Tibial artery (tissue), 4 donors: ENCODE measurements at regions not wholly inside any gene's neighbourhood (a gene's known extent, or its start where the extent isn't known, plus 50 kb on each side); places are given as distances from the start of the nearest gene placed in this dataset.

ENCODE experiments used
- DNase-seq, 2 donors: peaks; one replicate each; pipeline ENCODE4 v3.0.0-alpha.2; 2019
- H3K27ac ChIP-seq, 2 donors: fragments of 200-600 bp; sonication (generic) in 1 of 2; 1 replicate in 1 of 2; 2 replicates in 1 of 2; pipeline ENCODE4 v1.5.1; 2018 to 2019; ENCODE audit warnings: mild to moderate bottlenecking in 1 of 2
- H3K27me3 ChIP-seq, 2 donors: fragments of 200-600 bp; sonication (generic) in 1 of 2; one replicate each; pipeline versions ENCODE4 v1.5.1 to v1.6.0; 2016 to 2019
- H3K36me3 ChIP-seq, 3 donors: fragments of 200-600 bp; sonication (generic) in 2 of 3; one replicate each; pipeline ENCODE4 v1.5.1; 2016 to 2019; ENCODE audit warnings: mild to moderate bottlenecking in 2 of 3
- H3K4me1 ChIP-seq, 4 donors: fragments of 200-600 bp; sonication (generic) in 2 of 4; 1 replicate in 3 of 4; 2 replicates in 1 of 4; pipeline ENCODE4 v1.5.1; 2016 to 2019
- H3K4me3 ChIP-seq, 2 donors: fragments of 200-600 bp; sonication (generic) in 1 of 2; 1 replicate in 1 of 2; 2 replicates in 1 of 2; pipeline ENCODE4 v1.5.1; 2018 to 2019; ENCODE audit warnings: mild to moderate bottlenecking in 2 of 2
- H3K9me3 ChIP-seq, 3 donors: fragments of 200-600 bp; sonication (generic) in 1 of 3; one replicate each; pipeline ENCODE4 v1.5.1; 2016 to 2019
- CTCF ChIP-seq, 2 experiments: fragments of 200-600 bp in 1 of 2; fragments of 450-650 bp in 1 of 2; IDR thresholded peaks; one replicate each; pipeline ENCODE4 v1.5.1; 2017 to 2019; ENCODE audit warnings: antibody characterized with exemption in 2 of 2, mild to moderate bottlenecking in 1 of 2, moderate library complexity in 1 of 2
- intact Hi-C: fragments of 100-400 bp; cut with DNase I; formaldehyde crosslinking; loops from one replicate; pipeline ENCODE4 v1.15.0; 2023; ENCODE audit warnings: low total_unique reads

- Histone ChIP-seq H3K36me3 (no peaks in the 10 kb centered on the region), H3K27me3 (no peaks in the 10 kb centered on the region), H3K9me3 (no peaks in the 10 kb centered on the region), H3K4me3 (no peak overlapping the region), H3K27ac (no peak overlapping the region), H3K4me1 (no peaks in the 10 kb centered on the region)
- no peak for TF ChIP-seq CTCF (IDR thresholded peaks at IDR 0.05)
- DNase-seq = no peak
- intact Hi-C loops = no loop called here
These were observed 298.8 kb upstream of the LRIG3 start for GRCh38 chr12:59219148-59219547.

- DNase-seq = no peak
These were observed 276.7 kb upstream of the LRIG3 start for GRCh38 chr12:59196989-59197388.

GRCh38 chr12:59194794-59195193, 274.5 kb upstream of the LRIG3 start:
- intact Hi-C loops = no loop called here

More at GRCh38 chr12:59196989-59197388, 276.7 kb upstream of the LRIG3 start:
- Histone ChIP-seq H3K27ac (no peak overlapping the region), H3K27me3 (no peaks in the 10 kb centered on the region), H3K36me3 (no peaks in the 10 kb centered on the region), H3K4me1 (no peaks in the 10 kb centered on the region), H3K4me3 (no peak overlapping the region), H3K9me3 (no peaks in the 10 kb centered on the region)
- intact Hi-C loops = no loop called here
- TF ChIP-seq CTCF (IDR thresholded peaks at IDR 0.05) = no peak

GRCh38 chr12:59193476-59194050, 273.3 kb upstream of the LRIG3 start:
- DNase-seq = no peak
- no peaks in the 10 kb centered on the region for H3K9me3 ChIP-seq
- intact Hi-C loops = no loop called here

More at GRCh38 chr12:59194794-59195193, 274.5 kb upstream of the LRIG3 start:
- Histone ChIP-seq H3K9me3 (no peaks in the 10 kb centered on the region), H3K27ac (no peak overlapping the region), H3K36me3 (no peaks in the 10 kb centered on the region), H3K4me3 (no peak overlapping the region), H3K27me3 (no peaks in the 10 kb centered on the region), H3K4me1 (no peaks in the 10 kb centered on the region)
- TF ChIP-seq CTCF (IDR thresholded peaks at IDR 0.05) = no peak
- no peak for DNase-seq

GRCh38 chr12:59191372-59191771, 271.1 kb upstream of the LRIG3 start:
- H3K36me3 ChIP-seq = no peaks in the 10 kb centered on the region
- DNase-seq = no peak
- H3K9me3 ChIP-seq = no peaks in the 10 kb centered on the region
- no peaks in the 10 kb centered on the region for H3K4me1 ChIP-seq
- no peak overlapping the region for H3K27ac ChIP-seq
- intact Hi-C loops = no loop called here
- no peaks in the 10 kb centered on the region for H3K27me3 ChIP-seq
- no peak overlapping the region for H3K4me3 ChIP-seq
- TF ChIP-seq CTCF (IDR thresholded peaks at IDR 0.05) = no peak

More at GRCh38 chr12:59193476-59194050, 273.3 kb upstream of the LRIG3 start:
- no peak for TF ChIP-seq CTCF (IDR thresholded peaks at IDR 0.05)
- H3K4me3 ChIP-seq = no peak overlapping the region
- H3K27me3 ChIP-seq = no peaks in the 10 kb centered on the region
- H3K4me1 ChIP-seq = no peaks in the 10 kb centered on the region
- no peaks in the 10 kb centered on the region for H3K36me3 ChIP-seq
- no peak overlapping the region for H3K27ac ChIP-seq

GRCh38 chr12:59186451-59186850, 266.1 kb upstream of the LRIG3 start:
- no peaks in the 10 kb centered on the region for H3K9me3 ChIP-seq
- no peak overlapping the region for H3K27ac ChIP-seq
- H3K4me3 ChIP-seq = no peak overlapping the region
- no peak for TF ChIP-seq CTCF (IDR thresholded peaks at IDR 0.05)
- intact Hi-C loops = no loop called here
- H3K27me3 ChIP-seq = no peaks in the 10 kb centered on the region
- no peaks in the 10 kb centered on the region for H3K4me1 ChIP-seq
- no peak for DNase-seq
- no peaks in the 10 kb centered on the region for H3K36me3 ChIP-seq
